Nephron progenitor cell (in vitro differentiated cells): ENCODE measurements at regions not wholly inside any gene's neighbourhood (a gene's known extent, or its start where the extent isn't known, plus 50 kb on each side); places are given as distances from the start of the nearest gene placed in this dataset.

ENCODE experiments used
- DNase-seq: peaks from one replicate; pipeline ENCODE4 v3.0.0; 2021
- H3K27ac Mint-ChIP-seq: 2 replicates; pipeline ENCODE4 v1.8.0; 2021; ENCODE audit warnings: mild to moderate bottlenecking, moderate library complexity, mixed read lengths
- H3K27me3 Mint-ChIP-seq: 2 replicates; pipeline ENCODE4 v1.8.0; 2021; ENCODE audit warnings: mild to moderate bottlenecking, low read depth, mixed read lengths; ENCODE audit not compliant: poor library complexity
- H3K36me3 Mint-ChIP-seq: 2 replicates; pipeline ENCODE4 v1.8.0; 2021; ENCODE audit warnings: low read depth, mixed read lengths
- H3K4me1 Mint-ChIP-seq: 2 replicates; pipeline ENCODE4 v1.8.0; 2021; ENCODE audit warnings: mixed read lengths
- H3K4me3 Mint-ChIP-seq: 2 replicates; pipeline ENCODE4 v1.8.0; 2021; ENCODE audit warnings: mild to moderate bottlenecking, moderate library complexity, mixed read lengths
- H3K9me3 Mint-ChIP-seq: 2 replicates; pipeline ENCODE4 v1.8.0; 2021; ENCODE audit warnings: mild to moderate bottlenecking, moderate library complexity, mixed read lengths
- CTCF ChIP-seq: fragments of 200-600 bp; sonication (generic); IDR thresholded peaks from 2 replicates; pipeline ENCODE4 v1.5.0; 2021; ENCODE audit warnings: antibody characterized with exemption

- no peaks in the 10 kb centered on the region for H3K27me3 Mint-ChIP-seq
- H3K4me1 Mint-ChIP-seq: peaks cover 16% of the 10 kb centered on the region
- no peak for TF ChIP-seq CTCF
- H3K36me3 Mint-ChIP-seq: peaks cover 11% of the 10 kb centered on the region
- H3K4me3 Mint-ChIP-seq: no peak overlapping the region
- peaks cover 34% of the 10 kb centered on the region for H3K9me3 Mint-ChIP-seq
- no peak overlapping the region for H3K27ac Mint-ChIP-seq
- DNase-seq: no peak
Measured at GRCh38 chr16:50440991-50441390, 72.2 kb upstream of the BRD7 start.

DNA sequence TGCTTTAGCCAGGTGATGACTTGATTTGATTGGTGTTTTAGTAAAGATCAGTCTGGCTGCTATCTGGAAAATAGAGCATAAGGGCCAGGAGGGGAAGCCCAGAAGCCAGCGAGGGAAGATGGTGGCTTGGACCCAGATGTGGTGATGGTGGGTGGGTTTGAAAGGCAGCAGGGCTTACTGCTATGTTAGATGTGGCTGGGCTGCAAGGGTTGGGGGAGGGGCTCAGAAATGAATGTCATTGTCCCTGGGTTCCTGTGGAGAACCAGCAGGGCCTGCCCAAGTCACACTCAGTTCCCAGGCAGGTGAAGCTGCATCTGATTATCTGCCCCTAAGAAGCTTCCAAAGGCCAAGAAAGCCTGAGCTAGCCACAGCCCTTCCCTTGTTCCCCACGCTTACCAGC is 71.7 kb upstream of the BRD7 start:
- no peak overlapping the region for H3K27ac Mint-ChIP-seq
- DNase-seq: no peak

DNA sequence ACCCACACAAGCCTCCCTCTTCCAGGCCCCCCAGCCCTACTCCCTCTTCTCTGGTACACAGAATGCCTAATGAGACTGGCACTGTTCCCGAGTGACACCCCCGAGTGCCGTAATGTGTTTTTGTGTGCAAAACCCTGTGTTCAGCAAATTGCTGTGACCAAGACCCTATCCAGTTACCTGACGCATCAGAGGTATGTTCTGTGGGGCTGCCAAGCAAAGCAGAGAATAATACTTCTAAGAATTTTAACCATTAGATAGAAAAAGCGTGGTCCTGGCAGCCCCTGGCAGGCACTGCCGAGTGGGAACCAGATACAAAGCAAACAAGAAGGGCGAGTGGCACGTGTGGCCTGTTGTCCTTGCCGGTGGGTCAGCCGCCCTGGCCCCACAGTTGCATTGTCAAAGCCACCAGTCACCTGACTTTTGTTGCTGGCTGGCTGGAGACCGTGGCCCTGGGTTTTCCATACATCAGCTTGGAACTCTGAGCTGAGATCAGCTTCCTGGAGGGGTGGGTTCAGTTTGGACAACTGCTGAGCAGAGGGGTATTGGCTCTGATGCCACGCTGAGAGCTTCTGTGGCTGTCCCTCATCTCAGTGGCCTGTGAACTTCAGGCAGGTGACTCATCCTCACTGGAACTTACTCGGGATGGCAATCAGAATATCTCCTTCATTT is 69.1 kb upstream of the BRD7 start:
- Mint-ChIP-seq H3K9me3 (peaks cover 31% of the 10 kb centered on the region), H3K4me3 (no peak overlapping the region)

More for the DNA sequence above, 71.7 kb upstream of the BRD7 start:
- Mint-ChIP-seq H3K4me3 (no peak overlapping the region), H3K4me1 (peaks cover 15% of the 10 kb centered on the region), H3K36me3 (peaks cover 11% of the 10 kb centered on the region), H3K9me3 (peaks cover 34% of the 10 kb centered on the region), H3K27me3 (no peaks in the 10 kb centered on the region)
- no peak for TF ChIP-seq CTCF

DNA sequence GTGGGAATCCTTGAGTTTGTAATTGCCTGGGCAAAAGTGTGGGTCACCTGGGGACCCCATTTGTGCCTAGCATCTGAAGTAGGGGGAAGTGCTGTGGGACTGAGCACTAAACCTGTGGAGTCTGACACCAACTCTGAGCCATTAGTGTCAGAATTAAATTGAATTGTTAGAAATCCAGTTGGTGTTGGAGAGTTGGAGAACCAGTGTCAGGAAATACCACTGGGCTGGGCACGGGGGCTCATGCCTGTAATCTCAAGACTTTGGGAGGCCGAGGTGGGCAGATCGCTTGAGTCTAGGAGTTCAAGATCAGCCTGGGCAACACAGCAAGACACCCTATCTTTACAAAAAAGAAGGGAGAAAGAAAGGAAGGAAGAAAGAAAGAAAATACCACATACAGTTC is 67.5 kb upstream of the BRD7 start:
- H3K27me3 Mint-ChIP-seq: peaks cover 3% of the 10 kb centered on the region
- DNase-seq: no peak
- H3K36me3 Mint-ChIP-seq: peaks cover 11% of the 10 kb centered on the region
- peaks cover 27% of the 10 kb centered on the region for H3K9me3 Mint-ChIP-seq
- TF ChIP-seq CTCF: no peak
- no peak overlapping the region for H3K27ac Mint-ChIP-seq
- no peak overlapping the region for H3K4me3 Mint-ChIP-seq
- H3K4me1 Mint-ChIP-seq: peaks cover 15% of the 10 kb centered on the region

More for the DNA sequence above, 69.1 kb upstream of the BRD7 start:
- no peak for DNase-seq
- H3K4me1 Mint-ChIP-seq: peaks cover 10% of the 10 kb centered on the region
- H3K36me3 Mint-ChIP-seq: peaks cover 11% of the 10 kb centered on the region
- no peak for TF ChIP-seq CTCF
- H3K27me3 Mint-ChIP-seq: peaks cover 3% of the 10 kb centered on the region
- H3K27ac Mint-ChIP-seq: no peak overlapping the region

DNA sequence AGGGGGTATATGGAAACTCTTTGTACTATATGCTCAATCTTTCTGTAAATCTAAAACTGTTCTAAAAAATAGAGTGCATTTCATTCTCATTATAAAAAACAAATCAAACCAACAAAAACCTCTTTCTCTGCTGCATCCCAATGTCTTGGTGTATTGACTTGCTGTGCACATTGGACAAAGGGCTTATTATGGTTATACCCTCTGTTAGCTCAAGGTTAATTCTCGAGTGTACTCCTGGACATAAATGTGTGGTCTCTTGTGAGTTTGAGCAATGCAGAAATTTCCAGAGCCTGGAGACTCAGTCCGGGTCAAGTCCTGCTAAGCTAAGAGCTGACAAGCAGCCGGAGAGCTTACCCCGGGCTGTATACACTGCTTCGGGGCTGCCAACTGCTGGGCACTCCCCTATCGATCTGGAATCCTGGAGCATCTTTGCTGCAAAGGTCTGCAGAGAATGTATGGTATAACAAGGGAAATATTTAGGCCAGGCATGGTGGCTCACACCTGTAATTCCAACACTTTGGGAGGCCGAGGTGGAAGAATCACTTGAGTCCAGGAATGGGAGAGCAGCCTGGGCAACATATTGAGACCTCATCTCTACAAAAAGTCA is 66.2 kb upstream of the BRD7 start:
- DNase-seq: no peak
- no peak overlapping the region for H3K4me3 Mint-ChIP-seq
- no peak for TF ChIP-seq CTCF
- H3K27me3 Mint-ChIP-seq: peaks cover 3% of the 10 kb centered on the region
- H3K27ac Mint-ChIP-seq: no peak overlapping the region
- H3K9me3 Mint-ChIP-seq: peaks cover 17% of the 10 kb centered on the region
- H3K36me3 Mint-ChIP-seq: peaks cover 11% of the 10 kb centered on the region
- peaks cover 23% of the 10 kb centered on the region for H3K4me1 Mint-ChIP-seq

DNA sequence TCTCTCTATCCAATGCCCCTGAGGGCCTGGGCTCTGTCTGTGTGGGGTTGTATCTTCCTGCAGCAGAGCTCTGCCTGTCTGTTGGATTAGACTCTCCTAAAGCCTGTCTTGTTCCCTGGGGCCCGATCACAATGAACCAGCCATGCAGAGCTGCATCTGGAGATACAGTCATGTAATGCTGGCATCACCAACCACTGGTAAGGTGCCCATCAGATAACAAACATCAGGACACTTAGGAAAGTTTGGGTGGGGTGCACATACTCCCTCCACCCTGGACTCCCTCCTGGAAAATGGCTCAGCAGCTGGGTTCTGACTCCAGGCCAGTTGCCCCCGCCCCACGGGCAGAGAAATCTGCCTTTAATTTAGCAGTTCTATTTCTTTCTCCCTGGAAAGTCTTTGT is 61.3 kb upstream of the BRD7 start:
- Mint-ChIP-seq H3K27ac (no peak overlapping the region), H3K4me1 (peaks cover 34% of the 10 kb centered on the region), H3K36me3 (no peaks in the 10 kb centered on the region), H3K9me3 (peaks cover 6% of the 10 kb centered on the region), H3K27me3 (peaks cover 3% of the 10 kb centered on the region), H3K4me3 (no peak overlapping the region)
- no peak for TF ChIP-seq CTCF
- no peak for DNase-seq
